ENCODE measurements at regions not wholly inside any gene's neighbourhood (a gene's known extent, or its start where the extent isn't known, plus 50 kb on each side); places are given as distances from the start of the nearest gene placed in this dataset.

DNA sequence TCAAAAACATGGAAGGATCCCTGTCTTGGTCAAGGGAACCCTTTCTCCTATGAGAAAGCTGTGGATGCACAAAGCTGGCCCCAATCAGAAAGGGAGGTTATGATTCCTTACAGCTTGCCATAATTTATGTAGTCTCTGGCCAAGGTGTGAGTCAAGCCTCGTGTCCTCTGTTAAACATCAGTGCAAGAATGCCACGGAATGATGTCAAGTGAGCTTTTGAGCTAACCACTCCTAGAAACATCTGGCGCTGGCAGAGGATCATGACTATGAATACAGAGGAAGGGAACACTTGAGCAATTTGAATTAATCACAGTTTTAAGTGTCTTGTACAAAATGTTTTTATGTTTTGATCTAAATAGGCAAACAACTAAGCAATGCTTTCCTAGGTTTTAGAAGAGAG, 51.5 kb upstream of the RAP2C start:
- TF ChIP-seq CTCF (conservative IDR thresholded peaks at IDR 0.05; ENCODE audit: low read depth, low read length) (no peak), EZH2 (IDR thresholded peaks at IDR 0.05; ENCODE audit: borderline replicate concordance, low read depth, low read length, poor library complexity, severe bottlenecking) (no peak)

Data from A673 (cell line).